ENCODE measurements at regions not wholly inside any gene's neighbourhood (a gene's known extent, or its start where the extent isn't known, plus 50 kb on each side); places are given as distances from the start of the nearest gene placed in this dataset.

DNA sequence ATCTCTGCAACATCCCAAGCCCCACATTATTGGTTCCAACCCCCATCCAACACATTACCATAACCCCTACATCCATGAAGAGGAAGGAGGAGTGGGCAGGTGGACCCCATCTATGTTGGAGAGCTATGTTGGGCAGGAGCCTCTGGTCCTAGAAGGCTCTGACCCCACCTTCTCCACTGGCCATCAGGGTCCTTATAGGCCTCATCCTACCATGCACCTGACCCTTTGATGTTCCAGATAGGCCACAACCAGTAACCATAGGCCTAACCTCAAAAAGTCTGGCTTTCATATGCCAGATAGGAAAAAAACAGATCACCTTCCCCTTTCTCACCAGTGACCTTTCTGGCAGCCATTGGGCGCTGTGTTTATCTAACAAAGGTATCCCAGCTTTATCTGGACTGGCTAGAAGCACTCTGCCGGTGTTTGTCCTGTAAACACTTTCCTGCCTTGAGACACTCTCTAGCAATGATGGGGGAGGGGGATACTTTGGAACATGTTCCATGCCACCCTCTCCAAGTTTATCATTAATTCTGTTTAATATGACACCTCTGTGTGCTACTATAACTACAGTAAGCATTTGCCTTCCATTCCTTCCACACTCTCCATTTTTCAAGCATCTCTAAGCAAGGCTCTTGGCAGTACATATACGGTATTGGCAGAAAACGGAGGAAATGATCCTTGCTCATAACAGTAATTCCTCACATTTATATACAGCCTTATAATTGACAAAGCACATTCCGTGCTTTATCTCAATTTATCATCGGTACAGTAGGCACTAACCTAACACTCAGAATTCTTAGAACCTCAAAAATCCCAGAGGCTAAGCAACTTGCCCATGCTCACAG, 377.1 kb downstream of the VPS13C start:
- no peak for DNase-seq (ENCODE audit: low spot score)

GRCh38 chr15:61681676-61682075, 378.6 kb downstream of the VPS13C start:
- no peak for DNase-seq (ENCODE audit: low spot score)

GRCh38 chr15:61681038-61681418, 379.2 kb downstream of the VPS13C start:
- no peak for DNase-seq (ENCODE audit: low spot score)

DNA sequence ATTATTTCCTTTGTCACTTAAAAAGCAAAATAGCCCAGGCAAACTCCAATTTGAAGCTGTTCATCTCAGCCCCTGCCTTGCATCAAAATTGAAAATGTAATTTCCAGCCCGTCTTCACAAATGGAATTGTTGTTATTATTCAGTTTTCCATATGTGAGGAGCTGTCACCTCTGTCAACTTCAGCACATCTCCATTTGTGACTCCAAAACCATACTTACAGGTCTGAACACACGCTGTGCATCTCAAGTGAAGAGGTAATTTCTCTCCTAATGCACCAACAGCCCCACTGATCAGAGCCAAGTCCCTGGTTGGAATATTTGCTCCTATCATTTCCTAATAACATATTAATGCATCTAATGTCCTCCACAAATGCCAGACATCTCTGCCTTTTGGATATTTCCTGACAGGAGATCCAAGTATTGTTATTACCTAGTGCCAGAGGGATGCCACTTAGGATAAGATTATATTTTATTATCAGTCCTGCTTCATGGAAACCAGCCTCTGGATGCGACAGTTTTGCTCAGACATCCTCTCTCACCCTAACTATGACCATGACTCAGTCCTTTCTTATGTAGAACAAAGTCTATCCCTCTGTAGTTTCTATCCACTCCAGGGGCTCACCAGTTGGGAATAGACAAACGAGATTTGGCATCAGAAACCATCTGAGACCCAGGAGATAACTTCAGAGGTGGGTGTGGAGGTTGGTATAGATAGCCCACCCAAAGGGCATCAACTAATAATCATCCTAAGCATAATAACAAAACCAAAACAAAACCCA, 379.8 kb downstream of the VPS13C start:
- no peak for DNase-seq (ENCODE audit: low spot score)

DNA sequence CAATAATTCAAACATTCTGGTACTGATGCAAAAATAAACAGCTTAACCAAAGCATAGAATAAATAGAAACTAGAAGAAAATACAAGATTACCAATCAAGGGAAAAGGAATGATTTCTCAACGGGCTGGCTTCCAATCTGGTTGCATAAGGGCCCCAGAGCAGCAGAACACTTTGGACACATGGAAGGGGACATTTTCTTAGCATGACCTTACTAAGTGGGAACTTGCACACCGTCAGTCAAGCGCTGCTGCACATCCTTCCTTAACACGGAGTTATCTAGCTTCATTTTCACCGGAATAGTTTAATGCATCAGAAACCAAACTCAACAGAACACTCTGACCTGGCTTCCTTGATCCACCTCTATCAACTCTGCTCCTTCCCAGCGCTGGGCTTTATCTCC, 388.5 kb downstream of the VPS13C start:
- no peak for DNase-seq (ENCODE audit: low spot score)

GRCh38 chr15:61668444-61668843, 391.8 kb downstream of the VPS13C start:
- no peak for DNase-seq (ENCODE audit: low spot score)

DNA sequence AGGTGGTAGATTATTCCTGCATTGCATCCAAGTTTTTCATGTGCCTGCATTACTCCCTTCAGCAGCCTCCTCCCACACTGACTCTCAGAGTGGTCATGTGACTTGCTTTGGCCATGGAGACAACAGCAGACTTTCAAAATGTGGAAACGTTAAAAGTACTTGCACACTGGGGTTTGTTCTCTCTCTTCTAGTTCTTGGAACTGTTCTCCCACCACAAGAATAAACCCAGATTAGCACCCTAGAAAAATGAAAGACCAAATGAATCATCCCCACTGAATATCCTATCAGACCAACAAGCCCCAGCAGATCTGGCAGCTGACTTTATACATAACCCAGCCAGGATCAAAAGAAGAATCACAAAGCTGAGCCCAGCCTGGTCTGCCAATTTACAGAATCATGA, 398.5 kb downstream of the VPS13C start:
- DNase-seq (ENCODE audit: low spot score): no peak

GRCh38 chr15:61660579-61660978, 399.7 kb downstream of the VPS13C start:
- no peak for DNase-seq (ENCODE audit: low spot score)

DNA sequence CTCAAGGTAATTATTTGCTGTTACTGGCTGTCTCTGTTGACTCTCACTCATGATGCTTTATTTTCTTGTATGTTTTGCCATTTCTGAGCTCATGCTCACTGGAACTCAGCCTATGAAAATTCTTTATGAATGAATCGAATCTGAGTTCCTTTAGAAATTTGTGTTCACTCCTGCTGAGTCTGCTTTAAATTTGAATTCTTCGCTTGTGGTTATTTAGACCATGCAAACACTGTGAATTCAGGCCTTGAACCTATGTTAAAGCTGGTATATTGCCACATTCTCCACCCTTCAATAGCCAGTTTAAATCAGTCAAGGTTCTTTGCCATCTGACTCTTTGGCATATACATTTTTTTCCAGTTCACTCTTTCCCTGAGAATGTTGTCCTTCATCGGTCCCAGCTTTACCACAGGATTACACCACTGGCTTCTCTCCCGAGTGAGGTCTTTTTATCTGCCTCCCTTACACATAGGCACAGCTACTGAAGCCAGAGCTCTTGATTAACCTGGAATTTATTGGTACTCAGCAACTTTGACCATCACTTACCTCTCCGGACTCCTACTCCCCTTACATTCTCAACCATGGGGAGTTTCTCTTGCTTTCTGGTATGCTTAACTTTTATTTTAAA, 400.6 kb downstream of the VPS13C start:
- DNase-seq (ENCODE audit: low spot score): no peak

GRCh38 chr15:61657461-61657860, 402.8 kb downstream of the VPS13C start:
- no peak for DNase-seq (ENCODE audit: low spot score)

- no peak for DNase-seq (ENCODE audit: low spot score)
Observed at GRCh38 chr15:61656391-61656790, 403.9 kb downstream of the VPS13C start.

GRCh38 chr15:61655881-61656280, 404.4 kb downstream of the VPS13C start:
- DNase-seq (ENCODE audit: low spot score): no peak

GRCh38 chr15:61654918-61655317, 405.3 kb downstream of the VPS13C start:
- DNase-seq (ENCODE audit: low spot score): no peak

GRCh38 chr15:61654002-61654740, 406.1 kb downstream of the VPS13C start:
- no peak for DNase-seq (ENCODE audit: low spot score)

DNA sequence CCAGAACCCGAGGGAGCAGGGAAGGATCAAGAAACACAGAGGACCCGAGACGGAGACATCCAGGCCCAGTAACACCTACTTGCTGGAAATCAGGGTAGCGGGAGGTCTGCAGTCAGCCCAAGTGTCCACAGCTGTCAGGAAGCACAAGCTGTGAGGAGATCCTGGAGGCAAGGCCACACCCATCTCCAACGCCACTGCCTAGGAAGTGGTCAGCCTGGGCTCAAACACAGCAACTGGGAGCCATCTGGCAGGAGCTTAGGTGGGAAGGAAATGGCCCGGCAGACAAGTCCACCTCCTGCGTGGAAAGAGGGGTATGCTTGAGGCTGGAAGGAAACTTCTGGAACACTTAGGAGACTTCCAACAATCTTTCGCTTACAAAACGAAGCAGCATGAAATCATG, 407.1 kb downstream of the VPS13C start:
- DNase-seq (ENCODE audit: low spot score): no peak

DNA sequence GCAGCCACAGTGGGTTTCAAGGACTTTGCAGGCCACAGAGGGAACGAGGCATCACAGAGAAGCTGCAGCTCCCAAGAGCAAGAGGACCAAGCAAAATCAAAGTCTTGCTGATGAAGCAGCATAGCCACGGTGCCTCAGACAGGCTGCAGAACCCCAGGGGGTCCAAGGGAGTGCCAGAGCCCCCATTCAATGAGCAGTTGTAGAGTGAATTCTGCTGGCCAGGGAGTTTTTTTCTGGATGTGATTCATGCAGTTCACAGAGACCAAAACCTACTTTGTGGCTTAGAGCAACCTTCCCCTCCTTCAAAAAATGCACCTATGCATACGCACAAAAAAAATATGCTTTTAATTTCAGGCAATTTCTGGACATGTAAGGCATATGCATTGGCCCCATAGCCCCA, 409.0 kb downstream of the VPS13C start:
- DNase-seq (ENCODE audit: low spot score): no peak

GRCh38 chr15:61649046-61649445, 411.2 kb downstream of the VPS13C start:
- no peak for DNase-seq (ENCODE audit: low spot score)

DNA sequence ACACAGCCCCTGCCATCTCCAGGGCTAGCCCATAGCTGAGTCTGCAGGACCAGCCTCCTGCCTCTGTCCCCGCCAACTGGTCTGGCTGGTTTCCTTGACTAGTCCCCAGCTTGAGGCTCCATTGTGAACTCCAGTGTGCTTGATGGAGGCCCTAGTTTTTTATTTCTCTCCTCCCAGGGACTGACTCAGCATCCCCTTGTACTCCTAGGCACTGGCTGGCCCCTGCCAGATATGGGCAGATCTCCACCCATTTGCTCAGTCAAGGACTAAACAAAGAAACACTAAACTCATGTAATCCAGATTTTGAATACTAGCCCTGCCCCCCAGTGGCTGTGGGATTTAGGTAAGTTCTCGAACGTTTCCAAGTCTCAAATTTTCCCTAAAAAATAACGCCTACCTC, 415.4 kb upstream of the RORA start:
- DNase-seq (ENCODE audit: low spot score): no peak

DNA sequence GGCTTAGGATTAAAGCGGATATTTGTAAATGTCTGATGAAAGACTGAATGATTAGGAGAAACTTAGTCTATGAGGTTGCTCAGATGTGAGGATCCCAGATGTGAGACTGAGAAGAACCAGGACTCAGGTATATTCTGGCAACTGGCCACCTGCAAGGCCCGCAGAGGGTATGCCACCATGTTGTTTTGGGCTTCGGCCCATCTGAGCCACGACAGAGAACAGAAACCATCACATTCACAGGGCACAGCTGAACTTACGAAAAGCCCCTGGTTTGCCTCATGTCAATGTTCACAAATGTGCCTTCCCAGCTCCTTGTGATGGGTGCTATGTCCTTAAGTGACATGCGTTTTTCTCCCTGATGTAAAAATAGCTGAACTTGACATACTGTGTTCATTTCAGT, 412.5 kb upstream of the RORA start:
- DNase-seq (ENCODE audit: low spot score): no peak

DNA sequence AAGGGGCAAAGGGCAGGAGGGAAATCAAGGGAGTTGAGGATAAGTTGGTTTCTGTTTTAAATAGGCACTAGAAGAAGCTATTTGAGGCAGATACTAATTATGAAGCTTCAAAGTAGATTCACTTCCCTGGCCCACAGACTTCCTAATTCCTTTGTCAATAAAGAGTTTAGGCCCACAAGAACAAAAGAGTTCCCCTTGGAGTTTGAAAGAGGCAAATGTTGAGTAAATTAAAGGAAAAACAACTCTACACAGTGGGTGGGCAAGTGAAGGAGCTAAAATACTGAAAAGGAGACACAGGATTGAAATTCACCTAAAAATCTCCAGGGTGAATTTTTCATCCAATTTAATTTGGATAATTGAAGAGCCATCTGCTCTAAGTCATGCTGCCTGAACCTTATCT, 411.7 kb upstream of the RORA start:
- DNase-seq (ENCODE audit: low spot score): no peak

GRCh38 chr15:61639491-61639890, 410.4 kb upstream of the RORA start:
- DNase-seq (ENCODE audit: low spot score): no peak

DNA sequence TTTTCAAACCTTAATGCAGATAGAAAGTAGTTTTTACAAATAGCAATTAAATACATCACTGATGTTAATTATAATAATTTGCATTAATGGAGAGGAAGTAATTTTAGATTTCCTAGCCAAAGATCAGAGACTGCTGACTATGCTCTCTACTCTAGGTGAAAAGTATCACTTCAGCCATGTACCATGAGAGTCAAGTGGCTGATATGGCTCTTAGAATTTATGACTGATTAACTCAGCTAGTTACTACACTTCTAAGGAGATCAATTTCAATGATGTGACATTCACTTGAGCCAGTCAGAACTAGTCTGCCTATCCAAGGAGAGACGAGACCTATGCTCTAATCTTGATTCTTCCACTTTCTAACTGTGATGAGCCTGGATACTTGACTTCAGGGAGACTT, 405.7 kb upstream of the RORA start:
- DNase-seq (ENCODE audit: low spot score): no peak

All from pons (tissue), 1 donor.